Ishikawa (cell line): ENCODE measurements at regions not wholly inside any gene's neighbourhood (a gene's known extent, or its start where the extent isn't known, plus 50 kb on each side); places are given as distances from the start of the nearest gene placed in this dataset.
A peak's percentile ranks its signal among the peaks of the same experiment; 100 is the strongest.

Experiments used
- CEBPB ChIP-seq: IDR thresholded peaks from 2 replicates; pipeline ENCODE4 v1.6.1; 2012
- CREB1 ChIP-seq: IDR thresholded peaks from 2 replicates; pipeline ENCODE4 v1.6.1; 2012; ENCODE audit warnings: low read depth
- EGR1 ChIP-seq: IDR thresholded peaks from 2 replicates; pipeline ENCODE4 v1.6.1; 2012
- EP300 ChIP-seq: IDR thresholded peaks from 2 replicates; pipeline ENCODE4 v1.6.1; 2012; ENCODE audit warnings: borderline replicate concordance
- FOXM1 ChIP-seq: IDR thresholded peaks from 2 replicates; pipeline ENCODE4 v1.6.1; 2012; ENCODE audit warnings: low read depth, borderline replicate concordance
- NFIC ChIP-seq: IDR thresholded peaks from 2 replicates; pipeline ENCODE4 v1.6.1; 2012
- RAD21 ChIP-seq: IDR thresholded peaks from 2 replicates; pipeline ENCODE4 v1.6.1; 2012; ENCODE audit warnings: low read depth
- REST ChIP-seq: IDR thresholded peaks from 2 replicates; pipeline ENCODE4 v1.6.1; 2012; ENCODE audit warnings: low read depth, mild to moderate bottlenecking
- TAF1 ChIP-seq: IDR thresholded peaks from 2 replicates; pipeline ENCODE4 v1.6.1; 2012; ENCODE audit warnings: low read depth, mild to moderate bottlenecking
- TCF12 ChIP-seq: IDR thresholded peaks from 2 replicates; pipeline ENCODE4 v1.6.1; 2012; ENCODE audit warnings: low read depth
- TEAD4 ChIP-seq: IDR thresholded peaks from 2 replicates; pipeline ENCODE4 v1.6.1; 2012
- YY1 ChIP-seq: IDR thresholded peaks from 2 replicates; pipeline ENCODE4 v1.6.1; 2012; ENCODE audit warnings: low read depth
- ZBTB7A ChIP-seq: IDR thresholded peaks from 2 replicates; pipeline ENCODE4 v1.6.1; 2012; ENCODE audit warnings: low read depth
- TF ChIP-seq, protein P1 (sequence below): IDR thresholded peaks from 2 replicates; pipeline ENCODE4 v1.6.1; 2012
- TF ChIP-seq, protein P2 (sequence below): IDR thresholded peaks from 2 replicates; pipeline ENCODE4 v1.6.1; 2012

DNA sequence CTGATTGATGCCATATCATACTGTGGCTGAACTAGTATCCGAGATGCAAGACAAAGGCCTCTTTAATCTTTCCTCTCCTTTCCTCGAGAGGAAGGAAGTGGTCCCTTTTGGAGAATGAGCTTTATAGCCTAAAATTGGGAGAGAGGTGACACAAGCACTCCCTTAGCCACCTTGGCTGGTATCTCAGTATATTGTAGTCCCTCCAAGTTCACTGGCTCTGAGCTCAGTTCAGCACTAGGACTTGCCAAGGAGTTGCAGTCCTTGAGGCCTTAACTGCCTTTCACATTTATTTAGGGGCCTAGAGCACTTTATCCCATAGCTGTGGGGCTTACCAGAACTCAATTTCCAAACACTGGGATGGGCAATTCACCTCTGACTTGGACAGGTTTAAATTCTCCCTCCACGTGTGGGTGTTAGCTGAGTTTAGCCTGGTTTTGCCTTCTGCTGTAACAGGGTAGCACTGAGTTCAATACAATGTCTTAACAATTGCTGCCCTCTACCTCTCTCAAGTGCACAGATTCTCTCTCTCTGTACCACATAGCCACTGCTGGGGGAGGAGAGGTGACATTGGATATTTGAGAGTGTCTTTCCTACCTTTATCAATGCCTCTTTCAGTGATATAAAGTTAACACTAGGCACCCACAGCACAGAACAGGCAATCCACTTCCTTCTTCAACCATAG lies 216.4 kb downstream of the TECRL start:
- TF ChIP-seq, protein P1, sequence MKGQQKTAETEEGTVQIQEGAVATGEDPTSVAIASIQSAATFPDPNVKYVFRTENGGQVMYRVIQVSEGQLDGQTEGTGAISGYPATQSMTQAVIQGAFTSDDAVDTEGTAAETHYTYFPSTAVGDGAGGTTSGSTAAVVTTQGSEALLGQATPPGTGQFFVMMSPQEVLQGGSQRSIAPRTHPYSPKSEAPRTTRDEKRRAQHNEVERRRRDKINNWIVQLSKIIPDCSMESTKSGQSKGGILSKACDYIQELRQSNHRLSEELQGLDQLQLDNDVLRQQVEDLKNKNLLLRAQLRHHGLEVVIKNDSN = no peak
- no peak for TF ChIP-seq CREB1
- no peak for TF ChIP-seq EP300
- no peak for TF ChIP-seq TEAD4
- TF ChIP-seq NFIC = no peak
- no peak for TF ChIP-seq TCF12
- no peak for TF ChIP-seq CEBPB
- TF ChIP-seq FOXM1 = no peak
- TF ChIP-seq, protein P2, sequence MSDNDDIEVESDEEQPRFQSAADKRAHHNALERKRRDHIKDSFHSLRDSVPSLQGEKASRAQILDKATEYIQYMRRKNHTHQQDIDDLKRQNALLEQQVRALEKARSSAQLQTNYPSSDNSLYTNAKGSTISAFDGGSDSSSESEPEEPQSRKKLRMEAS = no peak

GRCh38 chr4:64174247-64174882 lies 234.9 kb downstream of the TECRL start:
- TF ChIP-seq TAF1 (no peak), EP300 (no peak), TEAD4 (no peak), NFIC (no peak)
- TF ChIP-seq, protein P2 = no peak
- TF ChIP-seq, protein P1 = no peak

DNA sequence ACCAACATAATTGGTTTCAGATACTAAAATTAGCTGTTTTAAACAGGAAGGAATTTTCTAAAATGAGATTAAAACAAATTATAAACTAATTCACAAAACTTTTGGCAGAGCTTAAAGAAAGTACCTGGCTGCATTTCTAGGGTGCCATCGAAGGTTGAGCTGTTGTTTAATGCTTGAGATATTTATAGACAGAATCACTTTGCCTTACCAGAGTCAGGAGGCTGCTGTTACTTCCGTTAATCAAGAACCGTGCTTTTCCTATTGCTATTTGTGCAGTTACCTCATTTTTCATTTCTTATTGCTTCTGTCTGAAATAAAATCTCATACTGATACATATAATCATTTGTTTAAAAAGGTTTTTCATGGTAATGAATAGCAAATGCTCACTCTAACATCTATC lies 242.9 kb downstream of the TECRL start:
- TF ChIP-seq YY1 = no peak
- TF ChIP-seq, protein P2 = no peak
- no peak for TF ChIP-seq TCF12
- TF ChIP-seq FOXM1 = no peak
- TF ChIP-seq EGR1 = no peak
- no peak for TF ChIP-seq REST
- no peak for TF ChIP-seq ZBTB7A
- TF ChIP-seq CREB1 = no peak
- no peak for TF ChIP-seq TEAD4
- no peak for TF ChIP-seq NFIC
- TF ChIP-seq CEBPB = no peak
- no peak for TF ChIP-seq TAF1
- no peak for TF ChIP-seq EP300
- TF ChIP-seq RAD21 = no peak
- TF ChIP-seq, protein P1 = no peak

DNA sequence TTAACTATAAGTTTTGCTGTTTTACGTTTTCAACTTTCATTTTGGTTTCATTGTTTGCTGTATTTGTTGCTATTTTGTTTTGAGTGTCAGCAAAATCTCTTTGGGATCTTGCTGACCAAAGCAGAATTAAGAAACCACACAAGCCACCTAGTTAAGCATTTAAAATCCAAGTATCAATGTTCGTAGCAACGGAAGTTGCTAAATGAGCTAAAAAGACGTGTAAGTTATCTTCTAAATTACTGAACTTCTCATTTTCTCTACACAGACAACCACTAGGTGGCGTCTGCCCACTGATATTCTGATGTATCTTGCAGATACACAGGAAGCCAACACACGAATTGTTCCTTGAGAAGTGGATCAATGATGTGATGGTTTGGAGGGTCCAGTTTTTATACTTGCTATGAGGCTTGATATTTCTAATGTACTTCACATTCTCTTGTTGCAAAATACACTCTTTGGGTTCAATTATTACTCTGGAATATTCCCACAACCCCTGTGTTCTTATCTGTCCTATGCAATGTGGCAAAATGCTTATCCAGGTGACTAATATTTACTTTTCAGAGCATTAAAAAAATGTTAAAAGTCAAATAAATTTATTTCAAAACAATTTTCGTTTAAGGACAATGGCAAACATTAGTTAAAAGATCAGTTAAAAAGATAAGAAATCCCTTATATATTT lies 250.5 kb downstream of the TECRL start:
- TF ChIP-seq TEAD4 = no peak
- no peak for TF ChIP-seq REST
- no peak for TF ChIP-seq TAF1
- no peak for TF ChIP-seq YY1
- TF ChIP-seq RAD21 = peak; percentile 79

GRCh38 chr4:64157397-64157796 lies 251.9 kb downstream of the TECRL start:
- no peak for TF ChIP-seq REST
- TF ChIP-seq, protein P2 = no peak
- no peak for TF ChIP-seq CEBPB
- no peak for TF ChIP-seq EP300
- TF ChIP-seq, protein P1 = no peak
